Omental fat pad (tissue), 3 donors: ENCODE measurements at regions not wholly inside any gene's neighbourhood (a gene's known extent, or its start where the extent isn't known, plus 50 kb on each side); places are given as distances from the start of the nearest gene placed in this dataset.

ENCODE experiments used
- ATAC-seq: fragments of 150-250 bp; one replicate; pipeline ENCODE4 v1.9.1; 2016; ENCODE audit warnings: mild to moderate bottlenecking, moderate library complexity; ENCODE audit not compliant: low FRiP score
- DNase-seq: peaks from one replicate; pipeline ENCODE4 v3.0.0-alpha.2; 2019; ENCODE audit warnings: low spot score
- CTCF ChIP-seq, 3 donors: fragments of 450-650 bp; IDR thresholded peaks; one replicate each; pipeline ENCODE4 v1.5.1; 2016 to 2017; ENCODE audit warnings: antibody characterized with exemption in 3 of 3, mild to moderate bottlenecking in 3 of 3, moderate library complexity in 2 of 3

GRCh38 chr18:7325126-7325430, 94.2 kb downstream of the LRRC30 start:
- ATAC-seq, result no peak
- no peak for TF ChIP-seq CTCF (IDR thresholded peaks at IDR 0.05)
- no peak for DNase-seq

- TF ChIP-seq CTCF (IDR thresholded peaks at IDR 0.05), result no peak
- ATAC-seq (no peak), DNase-seq (no peak)
These were observed 98.1 kb downstream of the LRRC30 start for GRCh38 chr18:7329016-7329415.

GRCh38 chr18:7332452-7332851, 101.6 kb downstream of the LRRC30 start:
- TF ChIP-seq CTCF (IDR thresholded peaks at IDR 0.05), result no peak
- DNase-seq (no peak), ATAC-seq (no peak)

GRCh38 chr18:7333025-7333562, 102.2 kb downstream of the LRRC30 start:
- no peak for ATAC-seq
- no peak for TF ChIP-seq CTCF (IDR thresholded peaks at IDR 0.05)
- no peak for DNase-seq

GRCh38 chr18:7334973-7335568, 104.2 kb downstream of the LRRC30 start:
- ATAC-seq (no peak), DNase-seq (no peak)
- TF ChIP-seq CTCF (IDR thresholded peaks at IDR 0.05), result no peak

- DNase-seq (no peak), ATAC-seq (no peak)
- no peak for TF ChIP-seq CTCF (IDR thresholded peaks at IDR 0.05)
These were observed 105.7 kb downstream of the LRRC30 start for GRCh38 chr18:7336623-7337022.

GRCh38 chr18:7338846-7339245, 108.0 kb downstream of the LRRC30 start:
- ATAC-seq (no peak), DNase-seq (no peak)
- TF ChIP-seq CTCF (IDR thresholded peaks at IDR 0.05), result no peak
